PC-3 (cell line): ENCODE measurements at regions not wholly inside any gene's neighbourhood (a gene's known extent, or its start where the extent isn't known, plus 50 kb on each side); places are given as distances from the start of the nearest gene placed in this dataset.
A peak's percentile ranks its signal among the peaks of the same experiment; 100 is the strongest.

Experiments
- ATAC-seq: fragments of 200-7000 bp; cut with Tn5 transposase; 2 replicates; pipeline ENCODE4 v1.9.1; 2020; ENCODE audit warnings: mild to moderate bottlenecking, moderate library complexity
- BruUV-seq: library from RNA; stranded (reverse); fragments of 400-500 nt; replicated peaks from 2 replicates; lab custom pipeline; 2021; lab: Mats Ljungman, UMichigan
- CTCF ChIA-PET: fragments of 300-600 bp; sonication (Branson Sonifier 250); formaldehyde crosslinking; loops from one replicate; lab custom pipeline; 2022; ENCODE audit warnings: antibody characterized with exemption; lab: Charles Lee
- POLR2A ChIA-PET: fragments of 300-600 bp; sonication (Branson Sonifier 250); formaldehyde crosslinking; loops from one replicate; lab custom pipeline; 2022; ENCODE audit warnings: antibody characterized with exemption; ENCODE audit not compliant: unreplicated experiment; lab: Charles Lee
- DNase-seq: peaks from one replicate; pipeline ENCODE4 v3.0.0-alpha.2; 2015
- H2AFZ ChIP-seq: fragments of 300-600 bp; sonication (generic); 2 replicates; pipeline ENCODE4 v1.6.0; 2016; ENCODE audit warnings: antibody characterized with exemption, low read length
- H3F3A ChIP-seq: fragments of 300-600 bp; sonication (generic); one replicate; pipeline ENCODE4 v1.6.0; 2017; ENCODE audit warnings: antibody characterized with exemption, low read length, control low read depth, mild to moderate bottlenecking; ENCODE audit not compliant: unreplicated experiment
- H3K27ac ChIP-seq: fragments of 300-600 bp; sonication (generic); 2 replicates; pipeline ENCODE4 v1.5.1; 2016; ENCODE audit warnings: mild to moderate bottlenecking, low read length
- H3K27me3 ChIP-seq: fragments of 300-600 bp; sonication (generic); 2 replicates; pipeline ENCODE4 v1.6.1; 2016; ENCODE audit warnings: low read length, mixed read lengths
- H3K36me3 ChIP-seq: fragments of 300-600 bp; sonication (generic); 2 replicates; pipeline ENCODE4 v1.6.1; 2016; ENCODE audit warnings: low read depth, mixed run types, low read length, mixed read lengths
- H3K4me1 ChIP-seq: fragments of 300-600 bp; sonication (generic); 2 replicates; pipeline ENCODE4 v1.5.1; 2016; ENCODE audit warnings: low read length; ENCODE audit not compliant: insufficient read depth
- H3K4me2 ChIP-seq: fragments of 300-600 bp; sonication (generic); 2 replicates; pipeline ENCODE4 v1.6.0; 2016; ENCODE audit warnings: low read length
- H3K4me3 ChIP-seq: fragments of 300-600 bp; sonication (generic); 2 replicates; pipeline ENCODE4 v1.5.1; 2016; ENCODE audit warnings: mild to moderate bottlenecking, low read length, mixed read lengths
- H3K79me2 ChIP-seq: fragments of 300-600 bp; sonication (generic); 2 replicates; pipeline ENCODE4 v1.6.1; 2017; ENCODE audit warnings: low read length, mixed read lengths
- H3K9ac ChIP-seq: fragments of 300-600 bp; sonication (generic); 2 replicates; pipeline ENCODE4 v1.6.0; 2016; ENCODE audit warnings: mild to moderate bottlenecking, low read length
- H3K9me2 ChIP-seq: fragments of 300-600 bp; sonication (generic); replicated peaks from 2 replicates; pipeline ENCODE4 v1.6.1; 2016; ENCODE audit warnings: mixed run types, low read length, mixed read lengths
- H3K9me3 ChIP-seq: fragments of 300-600 bp; sonication (generic); 2 replicates; pipeline ENCODE4 v1.6.1; 2016; ENCODE audit warnings: low read length, mixed read lengths
- H4K20me1 ChIP-seq: fragments of 300-600 bp; sonication (generic); 2 replicates; pipeline ENCODE4 v1.6.1; 2016; ENCODE audit warnings: low read length, mixed read lengths
- CTCF ChIP-seq: fragments of 300-600 bp; sonication (generic); conservative IDR thresholded peaks from 2 replicates; pipeline ENCODE4 v1.5.1; 2017; ENCODE audit warnings: antibody characterized with exemption, low read depth, mild to moderate bottlenecking, low read length
- EZH2 ChIP-seq: fragments of 300-600 bp; sonication (generic); IDR thresholded peaks from one replicate; pipeline ENCODE4 v1.6.1; 2017; ENCODE audit warnings: antibody characterized with exemption, mild to moderate bottlenecking, low read length; ENCODE audit not compliant: unreplicated experiment
- EZH2phosphoT487 ChIP-seq: fragments of 300-600 bp; sonication (generic); IDR thresholded peaks from 2 replicates; pipeline ENCODE4 v1.6.1; 2018; ENCODE audit warnings: mild to moderate bottlenecking, antibody characterized with exemption, low read length, borderline replicate concordance
- intact Hi-C: fragments of 100-400 bp; cut with micrococcal nuclease; formaldehyde crosslinking; loops from 2 replicates; pipeline ENCODE4 v1.9.0; 2023

DNA sequence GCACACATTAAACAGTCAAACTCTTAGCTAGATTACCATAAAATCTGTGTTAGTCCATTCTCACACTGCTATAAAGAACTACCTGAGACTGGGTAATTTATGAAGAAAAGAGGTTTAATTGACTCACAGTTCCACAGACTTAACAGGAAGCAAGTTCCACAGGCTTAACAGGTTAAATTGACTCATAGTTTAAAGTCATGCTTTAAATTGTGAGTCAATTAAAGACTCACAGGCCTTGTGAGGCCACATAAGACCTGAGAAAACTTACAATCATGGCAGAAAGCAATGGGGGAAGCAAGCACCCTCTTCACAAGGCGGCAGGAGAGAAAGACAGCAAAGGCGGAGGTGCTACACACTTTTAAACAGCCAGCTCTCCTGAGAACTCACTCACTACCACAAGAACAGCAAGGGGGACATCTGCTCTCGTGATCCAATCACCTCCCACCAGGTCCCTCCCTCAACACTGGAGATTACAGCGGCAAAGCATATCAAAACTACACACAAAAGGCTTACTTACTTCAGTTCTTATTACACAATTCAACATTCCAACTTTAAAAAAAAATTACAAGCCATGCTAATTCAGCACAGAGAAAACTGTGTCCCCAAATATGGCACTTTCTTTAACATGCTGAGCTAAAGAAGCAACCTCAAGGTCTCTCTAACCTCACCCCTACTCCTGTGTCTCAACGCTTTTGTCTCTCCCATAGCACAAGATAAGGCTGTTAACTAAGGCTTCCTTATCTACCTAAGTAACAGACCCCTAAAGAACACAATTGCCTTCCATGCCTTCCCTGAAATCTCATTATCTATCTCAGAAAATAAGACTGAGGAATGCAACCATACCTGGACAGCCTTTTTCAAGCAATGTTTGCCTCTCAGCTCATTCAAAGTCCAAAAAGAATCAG, 805.1 kb downstream of the NR2F1-AS1 start:
- Histone ChIP-seq H3K27ac (peak overlapping the region; percentile 20; the same call in 1 of the 2 replicates), H3K79me2 (no peaks in the 10 kb centered on the region), H3K4me3 (no peak overlapping the region), H3K9ac (no peak overlapping the region), H4K20me1 (no peaks in the 10 kb centered on the region), H3K36me3 (no peaks in the 10 kb centered on the region), H3K4me1 (peaks cover 10% of the 10 kb centered on the region; the same call in 1 of the 2 replicates), H3F3A (no peaks in the 10 kb centered on the region), H3K4me2 (no peak overlapping the region), H3K27me3 (no peaks in the 10 kb centered on the region), H3K9me2 (no peaks in the 10 kb centered on the region), H2AFZ (peak overlapping the region; percentile 55; the same call in 1 of the 2 replicates), H3K9me3 (no peaks in the 10 kb centered on the region)
- intact Hi-C loops = no loop called here
- DNase-seq (peak; percentile 71), ATAC-seq (peak; percentile 64)
- BruUV-seq = no TSS peak
- TF ChIP-seq CTCF (no peak), EZH2phosphoT487 (no peak), EZH2 (no peak)
- ChIA-PET POLR2A (no interaction called here), CTCF (no interaction called here)

- intact Hi-C loops = no loop called here
- ATAC-seq = no peak
- TF ChIP-seq EZH2 (no peak), EZH2phosphoT487 (no peak), CTCF (no peak)
- ChIA-PET CTCF (no interaction called here), POLR2A (no interaction called here)
- H3K4me2 ChIP-seq = no peak overlapping the region
- BruUV-seq = no TSS peak
- no peaks in the 10 kb centered on the region for H3K36me3 ChIP-seq
- no peak overlapping the region for H3K9ac ChIP-seq
- H3F3A ChIP-seq = no peaks in the 10 kb centered on the region
- H3K4me3 ChIP-seq = no peak overlapping the region
- no peaks in the 10 kb centered on the region for H4K20me1 ChIP-seq
- H3K9me2 ChIP-seq = no peaks in the 10 kb centered on the region
- no peaks in the 10 kb centered on the region for H3K9me3 ChIP-seq
- H3K27ac ChIP-seq = no peak overlapping the region
- H3K4me1 ChIP-seq = no peaks in the 10 kb centered on the region
- no peak for DNase-seq
- no peak overlapping the region for H2AFZ ChIP-seq
- H3K27me3 ChIP-seq = no peaks in the 10 kb centered on the region
- H3K79me2 ChIP-seq = no peaks in the 10 kb centered on the region
These were observed 811.0 kb downstream of the NR2F1-AS1 start for GRCh38 chr5:92769978-92770377.

DNA sequence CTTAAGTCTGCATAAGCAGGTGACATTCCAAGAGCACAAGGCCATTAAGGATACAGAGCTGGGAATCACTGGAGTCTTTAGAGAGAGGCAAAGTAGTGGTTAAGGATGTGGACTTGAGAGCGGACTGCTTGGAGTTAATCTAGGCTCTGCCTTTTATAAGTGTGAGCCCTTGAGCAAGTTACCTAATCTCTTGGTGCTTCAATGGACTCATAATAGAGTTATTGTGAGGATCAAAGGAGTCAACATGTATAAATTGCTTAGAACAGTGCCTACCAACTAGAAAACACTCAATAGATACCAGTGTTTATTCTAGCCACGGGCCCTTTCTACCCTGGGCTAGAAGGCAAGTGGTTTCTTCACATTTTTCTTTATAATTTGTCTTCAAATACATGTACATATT, 819.4 kb downstream of the NR2F1-AS1 start:
- Histone ChIP-seq H3K36me3 (no peaks in the 10 kb centered on the region), H2AFZ (no peak overlapping the region), H3K4me1 (peaks cover 11% of the 10 kb centered on the region), H3K9ac (no peak overlapping the region), H3K79me2 (no peaks in the 10 kb centered on the region), H4K20me1 (no peaks in the 10 kb centered on the region), H3K27ac (no peak overlapping the region), H3K4me3 (no peak overlapping the region), H3K9me2 (no peaks in the 10 kb centered on the region), H3F3A (no peaks in the 10 kb centered on the region), H3K4me2 (no peak overlapping the region), H3K9me3 (no peaks in the 10 kb centered on the region), H3K27me3 (no peaks in the 10 kb centered on the region)
- ChIA-PET POLR2A (no interaction called here), CTCF (no interaction called here)
- BruUV-seq = no TSS peak
- intact Hi-C loops = no loop called here
- ATAC-seq = no peak
- DNase-seq = no peak
- no peak for TF ChIP-seq EZH2
- no peak for TF ChIP-seq EZH2phosphoT487
- TF ChIP-seq CTCF = no peak
